ENCODE measurements at regions not wholly inside any gene's neighbourhood (a gene's known extent, or its start where the extent isn't known, plus 50 kb on each side); places are given as distances from the start of the nearest gene placed in this dataset.
A peak's percentile ranks its signal among the peaks of the same experiment; 100 is the strongest.
"Not testable (repeated sequence)": the region's sequence is repeated elsewhere in the genome, so short reads cannot be mapped to it uniquely, and the experiment has no call there.

- DNase-seq (ENCODE audit: low spot score): peak; percentile 40
Observed at GRCh38 chr2:195535911-195536522, 121.0 kb upstream of the SLC39A10 start.

- DNase-seq (ENCODE audit: low spot score): no peak
Observed at GRCh38 chr2:195534971-195535370, 122.1 kb upstream of the SLC39A10 start.

DNA sequence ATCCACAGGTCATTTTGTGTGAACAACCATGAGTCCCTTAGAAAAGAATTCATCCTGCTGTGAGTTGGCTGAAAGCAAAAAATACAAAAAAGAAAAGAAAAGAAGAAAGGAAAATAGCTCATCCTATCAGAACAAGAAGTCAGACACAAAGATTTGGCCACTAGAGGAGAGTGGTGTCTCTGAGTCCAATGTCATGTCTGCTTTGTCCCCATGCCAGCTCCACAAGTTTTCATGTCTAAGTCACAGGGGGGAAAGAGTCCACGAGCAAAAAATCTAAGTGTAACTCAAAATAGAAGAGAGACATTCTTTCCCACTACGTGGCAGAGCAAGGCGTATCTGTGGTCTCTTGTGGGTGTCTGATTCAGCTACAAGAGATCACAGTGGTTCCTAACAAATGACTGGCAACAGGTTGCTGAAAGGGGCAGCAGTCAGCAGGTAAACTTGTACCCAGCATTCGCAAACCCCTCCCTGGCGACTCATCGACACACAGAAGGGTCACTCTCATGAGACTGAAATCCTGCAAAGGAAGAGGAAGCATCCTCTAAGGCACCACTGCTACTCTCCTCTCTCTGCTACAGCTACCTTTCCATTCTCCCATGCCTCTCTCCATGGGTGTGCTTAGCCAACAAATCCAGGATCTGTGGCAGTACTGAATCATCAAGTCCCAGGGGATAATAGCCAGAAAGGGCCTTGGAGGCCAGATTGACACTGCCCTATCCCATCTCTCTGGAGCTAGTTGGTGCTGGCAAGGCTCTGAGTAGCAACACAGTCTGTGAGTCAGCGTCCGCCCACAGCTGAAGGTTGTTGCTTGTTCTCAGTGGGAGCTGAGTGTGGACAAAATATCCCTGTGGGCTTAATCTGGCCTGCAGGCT, 123.0 kb upstream of the SLC39A10 start:
- no peak for DNase-seq (ENCODE audit: low spot score)

DNA sequence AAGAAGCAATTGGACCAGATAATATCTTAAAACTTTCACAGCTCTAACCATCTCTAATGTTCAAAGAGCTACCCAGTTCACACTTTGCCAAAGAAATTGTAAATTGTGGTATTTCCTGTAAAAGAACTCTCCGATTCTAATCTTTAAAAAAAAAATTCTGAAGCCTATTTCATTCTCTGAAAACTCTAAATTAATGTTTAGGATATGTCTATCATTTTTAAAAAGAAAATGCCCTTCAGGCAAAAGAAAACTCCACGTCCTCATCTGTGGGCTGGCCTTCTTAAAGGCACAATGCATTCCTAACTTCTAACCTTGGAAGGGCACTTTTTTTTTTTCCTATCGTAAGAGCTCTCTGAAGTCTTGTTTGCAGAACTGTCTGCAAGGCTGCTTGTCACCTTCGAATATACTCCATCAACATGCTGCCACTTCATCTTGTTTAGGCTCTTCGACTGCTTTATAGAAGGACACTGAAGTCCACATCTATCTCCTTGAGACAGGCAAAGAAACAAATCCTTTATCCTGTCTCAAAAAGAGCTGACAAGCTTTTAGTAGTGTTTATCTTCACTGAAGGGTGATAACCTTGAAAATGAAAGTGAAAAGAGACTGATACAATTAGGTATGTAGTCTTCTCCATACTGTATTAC, 124.3 kb upstream of the SLC39A10 start:
- DNase-seq (ENCODE audit: low spot score): no peak

DNA sequence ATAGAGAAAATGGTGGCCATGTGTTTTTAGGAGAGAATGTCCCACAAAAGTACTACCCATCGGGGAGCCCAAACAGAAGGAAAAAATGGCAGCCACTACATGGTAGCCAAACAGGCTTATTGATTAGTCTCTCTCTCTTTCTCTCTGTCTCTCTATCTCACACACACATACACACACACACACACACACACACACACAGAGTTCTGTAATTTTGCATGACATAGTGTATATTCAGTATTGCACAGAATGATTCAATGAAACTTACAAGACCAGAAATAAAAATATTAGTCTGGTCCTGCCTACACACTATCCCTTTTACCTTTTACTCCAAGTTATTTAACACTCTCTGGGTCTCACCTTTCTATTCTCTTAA, 124.8 kb upstream of the SLC39A10 start:
- DNase-seq (ENCODE audit: low spot score): no peak

GRCh38 chr2:195531754-195532153, 125.3 kb upstream of the SLC39A10 start:
- no peak for DNase-seq (ENCODE audit: low spot score)

- DNase-seq (ENCODE audit: low spot score): not testable (repeated sequence)
Observed at GRCh38 chr2:195523242-195523641, 133.8 kb upstream of the SLC39A10 start.

- DNase-seq (ENCODE audit: low spot score): no peak
Observed at GRCh38 chr2:195521589-195521988, 135.4 kb upstream of the SLC39A10 start.

GRCh38 chr2:195520671-195521155, 136.3 kb upstream of the SLC39A10 start:
- DNase-seq (ENCODE audit: low spot score): no peak

- DNase-seq (ENCODE audit: low spot score): no peak
Observed at GRCh38 chr2:195515551-195515950, 141.5 kb upstream of the SLC39A10 start.

DNA sequence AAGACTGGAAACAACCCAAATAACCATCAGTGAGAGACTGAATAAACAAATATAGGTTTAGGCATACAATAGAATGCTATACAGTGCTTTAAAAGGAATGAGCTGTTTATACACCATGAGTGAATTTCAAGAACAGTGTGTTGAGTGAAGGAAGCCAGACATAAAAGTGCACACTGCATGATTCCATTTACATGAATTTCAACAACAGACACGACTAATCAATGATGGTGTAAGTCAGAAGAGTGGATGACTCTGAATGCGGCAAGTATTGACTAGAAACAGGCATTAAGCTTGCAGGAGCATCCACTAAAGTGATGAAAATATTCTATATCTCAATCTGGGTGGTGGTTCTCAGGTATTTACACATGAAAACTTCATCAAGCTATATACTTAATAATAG, 142.7 kb upstream of the SLC39A10 start:
- DNase-seq (ENCODE audit: low spot score): no peak

GRCh38 chr2:195513119-195513518, 143.9 kb upstream of the SLC39A10 start:
- no peak for DNase-seq (ENCODE audit: low spot score)

DNA sequence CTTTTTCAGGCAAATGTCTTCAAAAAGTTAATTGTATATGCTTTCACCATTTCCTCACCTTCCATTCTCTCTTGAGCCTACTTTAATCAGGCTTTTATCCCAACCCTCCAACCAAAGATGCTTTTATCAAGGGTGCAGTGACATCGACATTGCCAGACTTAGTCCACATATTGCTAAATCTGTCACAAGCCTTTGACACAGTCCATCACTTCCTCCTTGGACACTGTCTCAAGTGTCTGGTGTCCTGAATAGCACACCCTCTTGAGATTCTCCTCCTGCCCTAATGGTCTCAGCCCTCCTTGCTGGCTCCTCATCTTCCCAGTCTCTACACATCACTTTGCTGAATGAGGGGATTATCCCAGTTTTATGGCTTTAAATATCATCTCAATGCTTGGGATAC, 147.5 kb upstream of the SLC39A10 start:
- DNase-seq (ENCODE audit: low spot score): no peak

- DNase-seq (ENCODE audit: low spot score): no peak
Observed at GRCh38 chr2:195508139-195508455, 148.9 kb upstream of the SLC39A10 start.

DNA sequence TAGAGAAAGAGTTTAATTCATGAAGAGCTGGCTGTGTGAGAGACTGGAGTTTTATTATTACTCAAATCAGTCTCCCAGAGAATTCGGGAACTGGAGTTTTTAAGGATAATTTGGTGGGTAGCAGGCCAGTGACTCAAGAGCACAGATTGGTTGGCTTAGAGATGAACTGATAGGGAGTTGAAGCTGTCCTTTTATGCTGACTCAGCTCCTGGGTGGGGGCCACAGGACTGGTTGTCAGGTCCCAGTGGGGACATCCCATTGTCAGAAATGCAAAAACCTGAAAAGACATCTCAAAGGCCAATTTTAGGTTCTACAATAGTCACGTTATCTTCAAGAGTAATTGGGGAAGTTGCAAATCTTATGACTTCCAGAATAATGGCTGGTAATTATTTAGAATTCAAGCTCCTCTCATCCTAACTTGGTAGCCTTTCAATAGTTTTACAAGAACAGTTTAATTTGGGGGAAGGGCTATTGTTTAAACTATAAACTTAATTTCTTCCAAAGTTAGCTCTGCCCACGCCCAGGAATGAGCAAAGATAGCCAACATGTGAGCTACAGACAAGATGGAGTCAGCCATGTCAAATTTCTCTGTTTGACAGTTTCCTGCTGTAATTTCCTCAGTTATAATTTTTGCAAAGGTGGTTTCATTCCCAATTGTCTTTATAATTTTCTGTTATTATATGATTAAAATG, 149.4 kb upstream of the SLC39A10 start:
- DNase-seq (ENCODE audit: low spot score): no peak

DNA sequence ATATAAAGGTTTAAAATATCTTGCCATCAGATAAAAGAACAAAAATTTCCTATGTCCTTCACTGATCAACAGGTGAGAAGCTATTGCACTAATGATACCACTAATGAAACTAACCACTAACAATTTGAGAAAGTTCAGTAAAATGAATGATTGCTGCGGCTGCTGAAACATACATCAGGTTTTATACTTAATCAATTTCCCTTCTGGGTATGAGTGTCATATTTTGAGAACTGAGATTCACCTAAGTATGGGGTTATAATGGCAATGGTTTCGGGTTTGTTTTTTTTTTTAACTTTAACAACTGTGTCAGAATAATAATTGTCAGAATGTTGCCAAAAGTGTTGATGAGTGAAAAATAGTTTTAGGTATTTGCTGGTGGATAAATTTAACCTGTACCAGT, 151.3 kb upstream of the SLC39A10 start:
- no peak for DNase-seq (ENCODE audit: low spot score)

DNA sequence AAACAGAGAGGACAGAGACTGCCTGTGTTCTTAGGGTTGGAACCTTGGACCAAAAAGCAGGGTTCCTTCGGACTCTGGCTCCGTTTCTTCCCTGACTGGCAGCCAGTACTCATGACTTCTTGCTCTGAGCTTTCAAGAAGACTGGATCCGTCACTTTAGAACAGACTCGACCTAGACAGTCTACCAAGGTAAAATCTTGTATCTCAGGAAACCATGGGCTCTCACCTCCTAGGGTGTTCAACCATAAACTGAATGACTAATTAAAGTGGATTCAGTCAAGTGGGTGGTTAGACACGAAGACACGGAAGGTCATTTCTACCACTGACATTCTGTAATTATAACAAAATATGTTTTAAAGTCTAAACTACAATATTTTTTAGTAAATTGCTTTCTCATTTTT, 153.8 kb upstream of the SLC39A10 start:
- no peak for DNase-seq (ENCODE audit: low spot score)

- DNase-seq (ENCODE audit: low spot score): no peak
Observed at GRCh38 chr2:195501746-195502145, 155.3 kb upstream of the SLC39A10 start.

GRCh38 chr2:195500879-195501278, 156.1 kb upstream of the SLC39A10 start:
- no peak for DNase-seq (ENCODE audit: low spot score)

DNA sequence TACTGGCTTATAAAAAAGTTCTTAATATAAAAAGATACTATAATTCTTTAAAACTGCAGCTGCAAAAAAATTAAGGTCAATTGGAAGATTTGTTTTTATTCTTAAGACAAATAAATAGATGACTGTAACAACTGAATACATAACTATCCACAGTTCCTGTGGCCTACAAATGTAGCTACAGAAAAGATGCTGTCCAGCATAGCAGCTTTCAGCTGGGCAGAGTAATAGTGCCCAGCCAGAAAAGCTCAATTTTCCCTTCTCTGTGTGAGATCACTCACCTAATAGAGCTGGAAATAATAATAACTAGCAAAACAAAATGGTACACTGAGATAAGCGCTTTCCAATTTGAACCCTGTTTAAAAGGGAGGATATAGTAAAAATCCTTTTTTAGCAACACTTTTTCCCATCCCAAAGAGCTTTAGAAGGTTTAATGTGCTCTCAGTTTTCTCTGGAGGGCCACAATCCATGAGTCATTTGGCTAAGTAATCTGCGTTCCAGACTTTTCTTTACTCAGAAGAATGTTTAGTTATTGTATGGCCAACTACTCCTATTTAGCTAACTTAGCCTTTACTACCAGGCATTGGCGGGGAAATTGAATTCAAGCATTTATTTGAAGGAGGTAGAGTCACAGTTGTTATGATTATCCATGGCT, 158.1 kb upstream of the SLC39A10 start:
- DNase-seq (ENCODE audit: low spot score): no peak

DNA sequence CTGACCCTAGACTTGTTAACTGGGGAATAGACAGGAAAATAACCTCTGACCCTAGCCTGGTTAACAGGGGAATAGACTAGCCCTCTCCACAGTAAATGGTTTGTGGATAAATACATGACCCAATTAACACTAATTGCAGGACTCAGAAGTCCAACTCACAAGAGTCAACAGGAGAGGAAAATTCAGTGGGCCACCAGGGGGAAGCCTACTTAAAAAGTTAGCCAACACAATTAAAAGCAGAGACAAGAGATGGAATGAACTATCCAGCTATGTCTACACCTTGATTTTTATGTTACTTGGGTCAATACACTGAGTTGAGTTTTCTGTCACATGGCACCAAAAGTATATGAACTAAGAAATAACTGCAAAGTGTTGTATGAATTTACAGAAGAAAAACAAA, 158.8 kb upstream of the SLC39A10 start:
- DNase-seq (ENCODE audit: low spot score): peak; percentile 6

DNA sequence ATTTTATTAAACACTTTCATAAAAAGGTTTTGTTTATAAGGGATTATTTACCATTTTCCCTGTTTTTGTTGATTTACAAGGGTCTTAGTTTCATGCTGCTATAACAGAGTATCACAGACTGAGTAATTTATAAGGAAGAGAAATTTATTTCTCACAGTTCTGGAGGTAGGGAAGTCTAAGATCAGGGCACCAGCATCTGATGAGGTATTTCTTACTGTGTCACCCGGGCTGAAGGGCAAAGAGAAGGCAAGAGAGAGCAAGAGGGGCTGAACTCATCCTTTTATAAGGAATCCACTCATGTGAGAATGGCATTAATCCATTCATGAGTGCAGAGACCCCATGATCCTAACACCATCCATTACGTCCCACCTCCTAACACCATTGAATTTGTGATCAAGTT, 160.0 kb upstream of the SLC39A10 start:
- DNase-seq (ENCODE audit: low spot score): no peak

Measured in germinal center (tissue), 1 donor.